ENCODE measurements at regions not wholly inside any gene's neighbourhood (a gene's known extent, or its start where the extent isn't known, plus 50 kb on each side); places are given as distances from the start of the nearest gene placed in this dataset.
"Not testable (repeated sequence)": the region's sequence is repeated elsewhere in the genome, so short reads cannot be mapped to it uniquely, and the experiment has no call there.

DNA sequence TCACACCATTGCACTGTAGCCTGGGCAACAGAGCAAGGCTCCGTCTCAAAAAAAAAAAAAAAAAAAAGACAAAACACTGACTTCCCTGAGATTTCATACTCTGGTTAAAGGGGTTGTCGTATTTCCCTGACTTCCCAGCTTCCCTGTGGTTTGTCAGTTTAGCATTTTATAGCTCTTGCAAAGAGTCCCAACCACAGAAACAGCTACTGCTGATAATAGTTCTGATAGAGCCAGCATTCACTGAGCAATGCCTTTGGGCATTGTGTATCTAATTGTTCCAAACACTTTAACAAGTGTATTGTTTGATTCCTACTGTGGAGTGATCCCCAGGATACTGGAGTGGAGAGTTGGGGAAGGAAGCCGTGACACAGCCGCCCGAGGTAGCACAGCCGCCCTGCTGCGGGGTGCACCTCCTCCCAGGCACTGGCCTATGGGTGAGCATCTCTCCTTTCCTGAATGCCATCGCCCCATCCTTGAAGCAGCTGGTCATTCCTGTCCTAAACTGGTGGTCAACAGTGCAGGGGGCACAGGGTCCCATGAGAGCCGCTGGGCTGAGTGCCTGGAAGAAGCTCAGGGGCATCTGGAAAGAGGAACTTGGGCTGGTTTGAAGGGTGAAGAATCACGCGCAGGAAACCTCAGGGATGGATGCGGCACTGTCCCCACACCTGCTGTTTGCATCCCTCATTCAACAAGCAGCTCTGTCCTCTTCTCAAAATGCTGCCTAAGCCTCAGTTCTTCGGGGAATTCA is 81.0 kb upstream of the TMEM18 start:
- H3K4me3 Mint-ChIP-seq = no peak overlapping the region
- H3K36me3 Mint-ChIP-seq = no peaks in the 10 kb centered on the region
- H3K27ac Mint-ChIP-seq = no peak overlapping the region
- peaks cover 5% of the 10 kb centered on the region for H3K9me3 Mint-ChIP-seq
- H3K27me3 Mint-ChIP-seq = peaks cover 8% of the 10 kb centered on the region
- peaks cover 9% of the 10 kb centered on the region for H3K4me1 Mint-ChIP-seq

- Mint-ChIP-seq H3K9me3 (peaks cover 5% of the 10 kb centered on the region), H3K4me3 (no peak overlapping the region), H3K4me1 (no peaks in the 10 kb centered on the region), H3K36me3 (no peaks in the 10 kb centered on the region), H3K27ac (no peak overlapping the region), H3K27me3 (peaks cover 11% of the 10 kb centered on the region)
These were observed 75.9 kb upstream of the TMEM18 start for GRCh38 chr2:753123-753522.

DNA sequence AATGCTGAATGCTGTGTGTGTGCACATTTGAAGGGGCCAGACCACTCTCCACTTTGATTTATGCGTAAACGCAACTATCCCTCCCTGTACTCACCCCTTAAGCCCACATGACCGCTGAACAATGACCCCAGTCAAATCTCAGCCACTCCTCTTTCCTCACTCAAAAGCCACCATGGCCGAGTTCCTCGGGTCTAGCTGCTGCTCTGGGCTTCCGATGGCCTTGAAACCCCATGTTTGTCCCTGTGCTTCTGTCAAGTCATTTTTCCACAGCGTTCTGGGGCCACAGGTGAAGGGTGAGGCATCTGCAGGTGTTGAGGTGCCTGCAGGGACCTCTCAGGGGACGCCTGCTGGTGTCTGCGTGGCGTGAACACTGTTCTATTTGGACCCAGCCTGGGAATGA is 74.3 kb upstream of the TMEM18 start:
- Mint-ChIP-seq H3K27me3 (peaks cover 6% of the 10 kb centered on the region), H3K9me3 (no peaks in the 10 kb centered on the region), H3K4me3 (no peak overlapping the region)

GRCh38 chr2:750628-751027 is 73.4 kb upstream of the TMEM18 start:
- H3K4me1 Mint-ChIP-seq = no peaks in the 10 kb centered on the region
- no peaks in the 10 kb centered on the region for H3K9me3 Mint-ChIP-seq
- no peak overlapping the region for H3K27ac Mint-ChIP-seq
- H3K27me3 Mint-ChIP-seq = peaks cover 6% of the 10 kb centered on the region
- no peak overlapping the region for H3K4me3 Mint-ChIP-seq
- no peaks in the 10 kb centered on the region for H3K36me3 Mint-ChIP-seq

More for the DNA sequence above, 74.3 kb upstream of the TMEM18 start:
- H3K4me1 Mint-ChIP-seq = no peaks in the 10 kb centered on the region
- no peaks in the 10 kb centered on the region for H3K36me3 Mint-ChIP-seq
- no peak overlapping the region for H3K27ac Mint-ChIP-seq

GRCh38 chr2:747762-748351 is 70.7 kb upstream of the TMEM18 start:
- H3K4me1 Mint-ChIP-seq = no peaks in the 10 kb centered on the region
- H3K27me3 Mint-ChIP-seq = peaks cover 2% of the 10 kb centered on the region
- no peaks in the 10 kb centered on the region for H3K36me3 Mint-ChIP-seq
- no peak overlapping the region for H3K4me3 Mint-ChIP-seq
- peaks cover 4% of the 10 kb centered on the region for H3K9me3 Mint-ChIP-seq
- no peak overlapping the region for H3K27ac Mint-ChIP-seq

DNA sequence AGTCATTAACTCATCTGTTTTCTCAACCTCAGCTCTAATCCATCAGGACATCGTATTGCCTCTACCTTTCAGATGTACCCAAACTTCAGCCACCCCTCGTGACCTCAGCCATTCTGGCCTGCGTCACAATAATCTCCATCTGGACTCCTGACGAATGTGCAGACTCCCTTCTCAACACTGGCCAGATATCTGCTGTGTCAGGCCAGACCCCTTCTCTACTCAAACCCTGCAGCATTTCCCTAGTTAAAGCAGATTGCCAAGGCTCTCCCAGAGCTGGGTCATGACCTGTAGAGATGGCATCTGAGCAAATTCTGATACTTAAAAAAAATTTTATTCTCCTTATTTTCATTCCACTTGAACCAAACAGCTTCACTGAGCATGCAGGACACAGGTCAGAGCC is 69.5 kb upstream of the TMEM18 start:
- no peaks in the 10 kb centered on the region for H3K4me1 Mint-ChIP-seq
- peaks cover 1% of the 10 kb centered on the region for H3K27me3 Mint-ChIP-seq
- H3K27ac Mint-ChIP-seq = no peak overlapping the region
- no peak overlapping the region for H3K4me3 Mint-ChIP-seq
- no peaks in the 10 kb centered on the region for H3K36me3 Mint-ChIP-seq
- peaks cover 4% of the 10 kb centered on the region for H3K9me3 Mint-ChIP-seq

GRCh38 chr2:744088-744487 is 66.9 kb upstream of the TMEM18 start:
- Mint-ChIP-seq H3K4me3 (no peak overlapping the region), H3K27me3 (no peaks in the 10 kb centered on the region), H3K4me1 (peaks cover 12% of the 10 kb centered on the region), H3K27ac (no peak overlapping the region), H3K36me3 (no peaks in the 10 kb centered on the region), H3K9me3 (peaks cover 4% of the 10 kb centered on the region)

- H3K9me3 Mint-ChIP-seq = peaks cover 4% of the 10 kb centered on the region
- no peak overlapping the region for H3K4me3 Mint-ChIP-seq
- H3K27me3 Mint-ChIP-seq = no peaks in the 10 kb centered on the region
- peaks cover 12% of the 10 kb centered on the region for H3K4me1 Mint-ChIP-seq
- no peaks in the 10 kb centered on the region for H3K36me3 Mint-ChIP-seq
- H3K27ac Mint-ChIP-seq = no peak overlapping the region
These were observed 65.0 kb upstream of the TMEM18 start for GRCh38 chr2:742221-742620.

- H3K27me3 Mint-ChIP-seq = no peaks in the 10 kb centered on the region
- H3K27ac Mint-ChIP-seq = no peak overlapping the region
- H3K4me3 Mint-ChIP-seq = peak overlapping the region; percentile 85
- peaks cover 4% of the 10 kb centered on the region for H3K9me3 Mint-ChIP-seq
- H3K4me1 Mint-ChIP-seq = peaks cover 12% of the 10 kb centered on the region
- no peaks in the 10 kb centered on the region for H3K36me3 Mint-ChIP-seq
These were observed 63.9 kb upstream of the TMEM18 start for GRCh38 chr2:741195-741496.

GRCh38 chr2:740322-741194 is 63.4 kb upstream of the TMEM18 start:
- Mint-ChIP-seq H3K4me3 (peak overlapping the region; percentile 85), H3K4me1 (peaks cover 12% of the 10 kb centered on the region)
- H3K27me3 Mint-ChIP-seq, H3K36me3 Mint-ChIP-seq, H3K27ac Mint-ChIP-seq, H3K9me3 Mint-ChIP-seq: not testable (repeated sequence)

DNA sequence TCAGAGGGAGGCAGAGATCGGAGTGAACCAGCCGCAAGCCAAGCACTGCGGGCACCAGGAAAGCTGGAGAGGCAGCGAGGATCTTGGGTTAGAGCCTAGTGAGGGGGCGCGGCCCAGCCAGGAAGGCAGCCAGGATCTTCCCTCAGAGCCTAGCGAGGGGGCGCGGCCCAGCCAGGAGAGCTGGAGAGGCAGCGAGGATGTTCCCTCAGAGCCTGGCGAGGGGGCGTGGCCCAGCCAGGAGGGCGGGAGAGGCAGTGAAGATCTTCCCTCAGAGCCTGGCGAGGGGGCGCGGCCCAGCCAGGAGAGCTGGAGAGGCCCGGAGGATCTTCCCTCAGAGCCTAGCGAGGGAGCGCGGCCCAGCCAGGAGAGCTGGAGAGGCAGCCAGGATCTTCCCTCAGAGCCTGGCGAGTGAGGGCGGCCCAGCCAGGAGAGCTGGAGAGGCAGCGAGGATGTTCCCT is 62.7 kb upstream of the TMEM18 start:
- H3K9me3 Mint-ChIP-seq, H3K36me3 Mint-ChIP-seq, H3K27ac Mint-ChIP-seq, H3K27me3 Mint-ChIP-seq: not testable (repeated sequence)
- peaks cover 12% of the 10 kb centered on the region for H3K4me1 Mint-ChIP-seq
- H3K4me3 Mint-ChIP-seq = peak overlapping the region; percentile 85

- H3K36me3 Mint-ChIP-seq = no peaks in the 10 kb centered on the region
- peaks cover 12% of the 10 kb centered on the region for H3K4me1 Mint-ChIP-seq
- H3K9me3 Mint-ChIP-seq = no peaks in the 10 kb centered on the region
- peaks cover 5% of the 10 kb centered on the region for H3K27me3 Mint-ChIP-seq
- H3K27ac Mint-ChIP-seq = no peak overlapping the region
- H3K4me3 Mint-ChIP-seq = no peak overlapping the region
These were observed 59.7 kb upstream of the TMEM18 start for GRCh38 chr2:736939-737338.

DNA sequence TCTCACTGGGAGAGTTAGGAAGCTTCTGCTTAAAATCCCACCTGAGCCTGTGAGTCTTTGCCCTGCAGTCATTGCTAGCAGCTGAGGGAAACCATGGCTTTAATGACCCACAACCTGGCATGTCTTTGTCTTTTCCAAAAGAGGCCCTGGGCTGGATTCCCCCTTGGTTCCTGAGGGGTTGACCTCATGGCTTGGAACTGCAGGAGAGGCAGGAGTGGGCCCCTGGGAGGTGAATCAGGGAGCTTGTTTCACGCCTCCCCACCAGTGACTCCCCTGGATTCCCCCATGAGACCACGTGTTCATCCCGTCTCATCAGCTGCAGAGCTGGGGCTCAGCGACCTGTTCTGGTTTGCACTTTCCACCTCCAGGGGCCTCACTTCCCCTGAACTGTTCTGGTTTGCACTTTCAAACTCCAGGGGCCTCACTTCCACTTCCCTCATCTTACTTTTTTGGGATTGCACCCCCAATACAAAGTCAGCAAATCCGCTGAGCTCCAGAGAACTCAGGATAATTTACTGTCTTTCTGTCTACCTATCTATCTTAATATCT is 58.5 kb upstream of the TMEM18 start:
- no peaks in the 10 kb centered on the region for H3K9me3 Mint-ChIP-seq
- H3K4me1 Mint-ChIP-seq = peaks cover 12% of the 10 kb centered on the region
- H3K36me3 Mint-ChIP-seq = no peaks in the 10 kb centered on the region
- no peak overlapping the region for H3K4me3 Mint-ChIP-seq
- H3K27ac Mint-ChIP-seq = peak overlapping the region; percentile 42
- peaks cover 5% of the 10 kb centered on the region for H3K27me3 Mint-ChIP-seq

- H3K27ac Mint-ChIP-seq = no peak overlapping the region
- H3K4me3 Mint-ChIP-seq = no peak overlapping the region
- peaks cover 3% of the 10 kb centered on the region for H3K4me1 Mint-ChIP-seq
- H3K27me3 Mint-ChIP-seq = peaks cover 5% of the 10 kb centered on the region
- no peaks in the 10 kb centered on the region for H3K36me3 Mint-ChIP-seq
- no peaks in the 10 kb centered on the region for H3K9me3 Mint-ChIP-seq
These were observed 57.3 kb upstream of the TMEM18 start for GRCh38 chr2:734496-734895.

DNA sequence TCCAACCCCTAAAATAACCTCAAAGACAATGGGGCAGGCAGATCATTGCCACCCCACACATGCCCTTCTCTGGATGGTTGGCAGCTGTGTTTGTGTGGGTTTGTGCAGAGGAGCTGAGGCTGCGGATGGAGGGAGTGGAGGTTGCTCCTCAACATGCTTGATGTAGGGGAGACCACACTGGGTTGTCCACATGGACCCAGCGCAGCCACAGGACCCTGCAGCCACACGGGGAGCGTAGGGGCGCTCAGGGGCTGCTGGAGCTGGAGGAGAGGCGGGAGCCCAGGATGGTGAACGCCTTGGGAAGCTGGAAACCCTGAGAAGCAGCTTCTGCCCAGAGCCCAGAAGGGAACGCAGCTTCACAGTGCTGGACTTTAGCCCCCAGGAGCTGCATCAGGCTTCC is 56.3 kb upstream of the TMEM18 start:
- no peaks in the 10 kb centered on the region for H3K9me3 Mint-ChIP-seq
- no peaks in the 10 kb centered on the region for H3K36me3 Mint-ChIP-seq
- peaks cover 10% of the 10 kb centered on the region for H3K27me3 Mint-ChIP-seq
- H3K4me1 Mint-ChIP-seq = no peaks in the 10 kb centered on the region
- no peak overlapping the region for H3K27ac Mint-ChIP-seq
- H3K4me3 Mint-ChIP-seq = no peak overlapping the region

GRCh38 chr2:733001-733400 is 55.8 kb upstream of the TMEM18 start:
- no peak overlapping the region for H3K27ac Mint-ChIP-seq
- no peak overlapping the region for H3K4me3 Mint-ChIP-seq
- H3K27me3 Mint-ChIP-seq = peaks cover 10% of the 10 kb centered on the region
- H3K36me3 Mint-ChIP-seq = no peaks in the 10 kb centered on the region
- H3K9me3 Mint-ChIP-seq = no peaks in the 10 kb centered on the region
- no peaks in the 10 kb centered on the region for H3K4me1 Mint-ChIP-seq
